SK-N-SH (cell line): ENCODE measurements at regions not wholly inside any gene's neighbourhood (a gene's known extent, or its start where the extent isn't known, plus 50 kb on each side); places are given as distances from the start of the nearest gene placed in this dataset.

ENCODE experiments used
- CHD2 ChIP-seq: fragments of 150-350 bp; IDR thresholded peaks from 2 replicates; pipeline ENCODE4 v1.6.1; 2018; ENCODE audit warnings: low read length; ENCODE audit not compliant: partially characterized antibody
- CTCF ChIP-seq: fragments of 200-600 bp; sonication (generic); IDR thresholded peaks from 2 replicates; pipeline ENCODE4 v1.6.1; 2017; ENCODE audit warnings: antibody characterized with exemption, mild to moderate bottlenecking, moderate library complexity
- FOXJ3 ChIP-seq: sonication (generic); formaldehyde crosslinking; IDR thresholded peaks from 2 replicates; pipeline ENCODE4 v1.5.1; 2020; ENCODE audit warnings: mild to moderate bottlenecking, missing genetic modification reagents
- JUND ChIP-seq: IDR thresholded peaks from 2 replicates; pipeline ENCODE4 v1.4.0; 2012
- MXI1 ChIP-seq: IDR thresholded peaks from 2 replicates; pipeline ENCODE4 v1.6.1; 2012; ENCODE audit warnings: mild to moderate bottlenecking, low read depth, low read length, improper control_type of control experiment
- POLR2AphosphoS5 ChIP-seq: IDR thresholded peaks from 2 replicates; pipeline ENCODE4 v1.6.1; 2012; ENCODE audit warnings: low read depth, low read length
- SIN3A ChIP-seq: IDR thresholded peaks from 2 replicates; pipeline ENCODE4 v1.6.1; 2012; ENCODE audit warnings: low read depth, mild to moderate bottlenecking, low read length, moderate library complexity, borderline replicate concordance
- TAF1 ChIP-seq: IDR thresholded peaks from 2 replicates; pipeline ENCODE4 v1.6.1; 2012; ENCODE audit warnings: low read depth, mild to moderate bottlenecking, low read length, moderate library complexity, borderline replicate concordance
- YY1 ChIP-seq: IDR thresholded peaks from 2 replicates; pipeline ENCODE4 v1.4.0; 2012; ENCODE audit warnings: low read depth, mild to moderate bottlenecking
- TF ChIP-seq, protein P1 (sequence below): fragments of 150-350 bp; IDR thresholded peaks from 2 replicates; pipeline ENCODE4 v1.6.1; 2017; ENCODE audit warnings: antibody characterized with exemption, low read length, low read depth, borderline replicate concordance

DNA sequence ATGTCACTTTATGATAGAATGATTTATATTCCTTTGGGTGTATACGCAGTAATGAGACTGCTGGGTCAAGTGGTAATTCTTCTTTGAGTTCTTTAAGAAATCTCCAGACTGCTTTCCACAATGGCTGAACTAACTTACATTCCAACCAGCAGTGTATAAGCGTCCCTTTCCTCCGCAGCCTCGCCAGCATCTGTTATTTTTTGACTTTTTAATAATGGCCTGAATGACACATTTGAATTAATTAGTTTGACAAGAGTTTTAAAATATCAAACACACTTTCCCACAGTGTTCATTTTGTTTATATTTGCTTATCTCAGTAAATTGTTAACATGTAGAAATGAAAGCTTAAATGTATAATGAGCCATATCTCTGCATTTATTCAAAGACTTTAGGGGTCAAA lies 116.8 kb downstream of the TES start:
- TF ChIP-seq CTCF = no peak
- TF ChIP-seq TAF1 = no peak
- TF ChIP-seq, protein P1, sequence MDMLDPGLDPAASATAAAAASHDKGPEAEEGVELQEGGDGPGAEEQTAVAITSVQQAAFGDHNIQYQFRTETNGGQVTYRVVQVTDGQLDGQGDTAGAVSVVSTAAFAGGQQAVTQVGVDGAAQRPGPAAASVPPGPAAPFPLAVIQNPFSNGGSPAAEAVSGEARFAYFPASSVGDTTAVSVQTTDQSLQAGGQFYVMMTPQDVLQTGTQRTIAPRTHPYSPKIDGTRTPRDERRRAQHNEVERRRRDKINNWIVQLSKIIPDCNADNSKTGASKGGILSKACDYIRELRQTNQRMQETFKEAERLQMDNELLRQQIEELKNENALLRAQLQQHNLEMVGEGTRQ = no peak
- no peak for TF ChIP-seq SIN3A
- TF ChIP-seq FOXJ3 = no peak
- no peak for TF ChIP-seq CHD2
- no peak for TF ChIP-seq POLR2AphosphoS5
- no peak for TF ChIP-seq YY1
- TF ChIP-seq MXI1 = no peak
- TF ChIP-seq JUND = no peak
